C4-2B (cell line): ENCODE measurements at regions not wholly inside any gene's neighbourhood (a gene's known extent, or its start where the extent isn't known, plus 50 kb on each side); places are given as distances from the start of the nearest gene placed in this dataset.

Experiments
- ZFX ChIP-seq: fragments of 450-650 bp; IDR thresholded peaks from 2 replicates; pipeline ENCODE4 v1.6.1; 2017
- TF ChIP-seq, protein P1 (sequence below): fragments of 450-650 bp; conservative IDR thresholded peaks from 2 replicates; pipeline ENCODE4 v1.5.1; 2017; ENCODE audit warnings: mild to moderate bottlenecking

DNA sequence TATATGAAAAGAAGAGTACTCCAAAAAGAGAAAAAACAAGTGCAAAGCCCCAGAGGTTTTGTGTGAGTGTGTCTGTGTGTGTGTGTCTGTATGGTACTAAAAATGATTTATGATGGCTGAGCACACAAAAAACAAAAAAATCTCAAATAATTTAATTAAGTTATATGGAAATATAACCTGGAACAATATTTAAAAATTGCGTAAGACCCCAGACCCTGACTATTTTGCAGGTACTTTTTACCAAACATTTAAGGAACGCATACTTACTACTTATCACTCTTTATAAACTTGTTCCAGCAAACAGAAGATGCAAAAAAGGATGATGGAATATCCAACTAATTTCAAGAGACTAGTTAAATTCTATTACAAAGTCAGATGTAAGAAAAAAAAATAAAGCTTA, 317.4 kb upstream of the KCNH7 start:
- TF ChIP-seq, protein P1, sequence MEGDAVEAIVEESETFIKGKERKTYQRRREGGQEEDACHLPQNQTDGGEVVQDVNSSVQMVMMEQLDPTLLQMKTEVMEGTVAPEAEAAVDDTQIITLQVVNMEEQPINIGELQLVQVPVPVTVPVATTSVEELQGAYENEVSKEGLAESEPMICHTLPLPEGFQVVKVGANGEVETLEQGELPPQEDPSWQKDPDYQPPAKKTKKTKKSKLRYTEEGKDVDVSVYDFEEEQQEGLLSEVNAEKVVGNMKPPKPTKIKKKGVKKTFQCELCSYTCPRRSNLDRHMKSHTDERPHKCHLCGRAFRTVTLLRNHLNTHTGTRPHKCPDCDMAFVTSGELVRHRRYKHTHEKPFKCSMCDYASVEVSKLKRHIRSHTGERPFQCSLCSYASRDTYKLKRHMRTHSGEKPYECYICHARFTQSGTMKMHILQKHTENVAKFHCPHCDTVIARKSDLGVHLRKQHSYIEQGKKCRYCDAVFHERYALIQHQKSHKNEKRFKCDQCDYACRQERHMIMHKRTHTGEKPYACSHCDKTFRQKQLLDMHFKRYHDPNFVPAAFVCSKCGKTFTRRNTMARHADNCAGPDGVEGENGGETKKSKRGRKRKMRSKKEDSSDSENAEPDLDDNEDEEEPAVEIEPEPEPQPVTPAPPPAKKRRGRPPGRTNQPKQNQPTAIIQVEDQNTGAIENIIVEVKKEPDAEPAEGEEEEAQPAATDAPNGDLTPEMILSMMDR = no peak
- TF ChIP-seq ZFX = no peak
